ENCODE measurements at regions not wholly inside any gene's neighbourhood (a gene's known extent, or its start where the extent isn't known, plus 50 kb on each side); places are given as distances from the start of the nearest gene placed in this dataset.

DNA sequence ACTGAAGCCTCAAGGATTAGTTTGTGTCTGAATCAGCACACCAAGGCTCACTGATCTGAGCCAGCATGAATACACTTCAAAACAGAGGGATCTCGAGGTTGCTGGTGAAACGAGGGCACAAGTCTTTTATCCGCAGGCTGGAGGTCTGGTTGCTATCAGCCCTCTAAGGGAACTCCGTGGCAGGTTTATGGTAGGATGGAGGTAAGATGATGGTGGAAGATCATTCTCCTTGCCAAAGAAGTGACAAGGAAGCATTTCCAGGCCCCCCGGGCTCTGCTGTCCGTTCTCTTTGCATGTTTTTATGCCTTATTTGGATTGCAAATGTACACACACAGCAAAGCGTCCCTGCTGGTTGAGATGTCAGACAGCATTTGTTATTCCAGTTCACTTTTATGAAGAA lies 268.3 kb downstream of the ARHGAP12 start:
- TF ChIP-seq CTCF (IDR thresholded peaks at IDR 0.05; ENCODE audit: low read length) = no peak
- no peak for TF ChIP-seq EZH2 (IDR thresholded peaks at IDR 0.05; ENCODE audit: borderline replicate concordance, low read length)

All from OCI-LY1 (cell line).